AG09319 (cell line): ENCODE measurements at regions not wholly inside any gene's neighbourhood (a gene's known extent, or its start where the extent isn't known, plus 50 kb on each side); places are given as distances from the start of the nearest gene placed in this dataset.
"Not testable (repeated sequence)": the region's sequence is repeated elsewhere in the genome, so short reads cannot be mapped to it uniquely, and the experiment has no call there.

Source experiments
- DNase-seq: peaks from one replicate; pipeline ENCODE4 v3.0.0-alpha.2; 2010; ENCODE audit warnings: low read depth; ENCODE audit errors: extremely low read depth
- TF ChIP-seq, protein P1 (sequence below): IDR thresholded peaks from 2 replicates; pipeline ENCODE4 v1.5.1; 2011; ENCODE audit warnings: low read depth, mild to moderate bottlenecking, inconsistent platforms, low read length, moderate library complexity

GRCh38 chr11:46210856-46211255 lies 66.6 kb upstream of the CREB3L1 start:
- TF ChIP-seq, protein P1, sequence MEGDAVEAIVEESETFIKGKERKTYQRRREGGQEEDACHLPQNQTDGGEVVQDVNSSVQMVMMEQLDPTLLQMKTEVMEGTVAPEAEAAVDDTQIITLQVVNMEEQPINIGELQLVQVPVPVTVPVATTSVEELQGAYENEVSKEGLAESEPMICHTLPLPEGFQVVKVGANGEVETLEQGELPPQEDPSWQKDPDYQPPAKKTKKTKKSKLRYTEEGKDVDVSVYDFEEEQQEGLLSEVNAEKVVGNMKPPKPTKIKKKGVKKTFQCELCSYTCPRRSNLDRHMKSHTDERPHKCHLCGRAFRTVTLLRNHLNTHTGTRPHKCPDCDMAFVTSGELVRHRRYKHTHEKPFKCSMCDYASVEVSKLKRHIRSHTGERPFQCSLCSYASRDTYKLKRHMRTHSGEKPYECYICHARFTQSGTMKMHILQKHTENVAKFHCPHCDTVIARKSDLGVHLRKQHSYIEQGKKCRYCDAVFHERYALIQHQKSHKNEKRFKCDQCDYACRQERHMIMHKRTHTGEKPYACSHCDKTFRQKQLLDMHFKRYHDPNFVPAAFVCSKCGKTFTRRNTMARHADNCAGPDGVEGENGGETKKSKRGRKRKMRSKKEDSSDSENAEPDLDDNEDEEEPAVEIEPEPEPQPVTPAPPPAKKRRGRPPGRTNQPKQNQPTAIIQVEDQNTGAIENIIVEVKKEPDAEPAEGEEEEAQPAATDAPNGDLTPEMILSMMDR, result no peak
- DNase-seq, result no peak

- TF ChIP-seq, protein P1, result no peak
- DNase-seq, result peak; percentile 11
Measured at GRCh38 chr11:46210133-46210636, 67.3 kb upstream of the CREB3L1 start.

GRCh38 chr11:46209624-46210023 lies 67.8 kb upstream of the CREB3L1 start:
- DNase-seq, result not testable (repeated sequence)

DNA sequence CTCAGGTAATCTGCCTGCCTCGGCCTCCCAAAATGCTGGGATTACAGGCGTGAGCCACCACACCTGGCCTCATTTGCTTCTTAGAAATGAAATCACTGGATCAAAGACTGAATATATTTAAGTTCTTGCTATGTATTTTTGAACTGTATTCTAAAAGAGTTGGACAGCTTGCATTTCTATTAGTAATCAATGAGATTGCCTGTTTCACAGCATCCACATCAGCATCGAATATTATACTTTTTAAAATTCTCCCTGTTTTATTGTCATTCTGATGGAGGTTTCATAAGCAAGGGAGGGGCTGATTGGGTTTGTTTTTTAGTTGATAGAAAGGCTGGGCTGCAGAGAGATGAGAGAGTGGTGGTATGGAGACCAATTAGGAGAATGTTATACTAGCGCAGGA lies 68.7 kb upstream of the CREB3L1 start:
- DNase-seq, result no peak
- TF ChIP-seq, protein P1, result no peak

DNA sequence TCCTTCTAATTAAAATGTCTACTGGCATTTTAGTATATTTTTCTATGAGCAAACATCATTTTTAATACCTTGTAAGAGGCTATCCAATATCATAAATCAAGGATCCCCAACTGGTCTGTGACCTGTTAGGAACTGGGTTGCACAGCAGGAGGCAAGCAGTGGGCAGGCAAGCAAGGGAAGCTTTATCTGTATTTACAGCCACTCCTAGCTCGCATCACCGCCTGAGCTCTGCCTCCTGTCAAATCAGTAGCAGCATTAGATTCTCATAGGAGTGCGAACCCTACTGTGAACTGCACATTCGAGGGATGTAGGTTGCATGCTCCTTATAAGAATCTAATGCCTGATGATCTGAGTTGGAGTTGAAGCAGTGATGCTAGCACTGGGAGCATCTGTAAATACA lies 70.2 kb upstream of the CREB3L1 start:
- no peak for DNase-seq
- TF ChIP-seq, protein P1, result no peak

DNA sequence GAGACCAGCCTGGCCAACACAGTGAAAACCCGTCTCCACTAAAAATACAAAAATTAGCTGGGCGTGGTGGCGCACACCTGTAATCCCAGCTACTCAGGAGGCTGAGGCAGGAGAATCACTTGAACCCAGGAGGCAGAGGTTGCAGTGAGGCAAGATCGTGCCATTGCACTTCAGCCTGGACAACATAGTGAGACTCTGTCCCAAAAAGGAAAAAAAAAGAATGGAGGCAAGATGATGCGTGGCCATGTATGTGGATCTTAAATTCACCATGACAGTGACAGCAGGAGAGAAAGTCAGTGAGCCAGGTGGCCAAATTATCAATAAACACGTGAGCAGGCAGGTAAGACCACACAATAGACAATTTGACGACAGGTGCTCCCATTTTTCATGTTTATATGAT lies 73.0 kb upstream of the CREB3L1 start:
- not testable (repeated sequence) for DNase-seq

- DNase-seq, result no peak
- TF ChIP-seq, protein P1, result no peak
Measured at GRCh38 chr11:46203746-46204145, 73.7 kb upstream of the CREB3L1 start.

DNA sequence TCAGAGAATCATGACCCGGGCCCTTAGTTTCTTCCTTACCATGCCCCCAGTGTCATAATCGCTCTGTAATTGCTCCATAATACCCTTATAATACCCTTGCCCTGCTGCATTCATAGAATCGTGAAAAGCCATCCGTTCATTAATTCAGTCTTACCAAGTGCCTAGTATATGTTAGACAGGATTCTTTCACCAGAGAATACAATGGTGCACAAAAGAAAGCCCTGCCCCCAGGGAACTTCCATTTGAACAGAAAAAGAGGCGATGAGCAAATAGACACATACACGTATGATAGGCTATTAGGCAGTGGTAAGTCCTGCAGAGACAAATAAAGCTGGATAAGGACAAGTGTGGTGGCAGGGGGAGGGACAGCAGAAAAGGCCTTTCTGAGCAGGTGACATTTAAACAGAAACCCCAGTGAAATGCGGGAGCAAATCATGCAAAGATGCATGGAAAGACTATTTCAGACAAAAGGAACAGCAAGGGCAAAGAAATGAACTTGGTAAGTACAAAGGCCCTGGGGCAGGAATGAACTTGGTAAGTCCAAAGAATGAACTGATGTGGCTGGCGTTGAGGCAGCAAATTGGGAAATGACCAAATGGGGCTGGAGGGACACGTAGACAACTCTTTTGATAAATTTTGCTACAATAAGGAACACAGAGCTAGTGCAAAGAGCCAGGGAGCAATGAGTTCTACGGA lies 74.6 kb upstream of the CREB3L1 start:
- DNase-seq, result no peak
- TF ChIP-seq, protein P1, result no peak
